HEK293 (cell line): ENCODE measurements at regions not wholly inside any gene's neighbourhood (a gene's known extent, or its start where the extent isn't known, plus 50 kb on each side); places are given as distances from the start of the nearest gene placed in this dataset.

Source experiments
- CTCF ChIA-PET: fragments of 350-600 bp; formaldehyde crosslinking; extraction: SDS; loops from one replicate; lab custom pipeline; 2021; ENCODE audit warnings: antibody characterized with exemption; lab: Yijun Ruan, JAX
- POLR2A ChIA-PET: fragments of 300-600 bp; formaldehyde crosslinking; extraction: SDS; loops from one replicate; lab custom pipeline; 2020; ENCODE audit warnings: antibody characterized with exemption, inconsistent platforms; lab: Yijun Ruan, JAX
- H3K27ac ChIP-seq: fragments of 200-500 bp; sonication (Bioruptor generic); 2 replicates; pipeline ENCODE4 v1.5.1; 2014; ENCODE audit warnings: low read depth, low read length, control low read depth, inconsistent platforms; ENCODE audit errors: extremely low read depth
- H3K36me3 ChIP-seq, 2 experiments: fragments of 200-500 bp in 1 of 2; sonication (Bioruptor generic) in 1 of 2; 1 replicate in 1 of 2; 2 replicates in 1 of 2; pipeline ENCODE4 v1.5.1; 2014 to 2017; ENCODE audit warnings: inconsistent platforms in 2 of 2, low read length in 2 of 2; ENCODE audit not compliant: control insufficient read depth in 2 of 2, insufficient read depth in 1 of 2
- H3K4me1 ChIP-seq: fragments of 200-500 bp; sonication (Bioruptor generic); 2 replicates; pipeline ENCODE4 v1.5.1; 2014; ENCODE audit warnings: mild to moderate bottlenecking, low read length, inconsistent platforms; ENCODE audit not compliant: control insufficient read depth, insufficient read depth
- H3K4me3 ChIP-seq: 2 replicates; pipeline ENCODE4 v1.5.1; 2011; ENCODE audit warnings: low read depth, mild to moderate bottlenecking, control low read depth, low read length, moderate library complexity
- H3K9me3 ChIP-seq: fragments of 200-500 bp; sonication (Bioruptor generic); 2 replicates; pipeline ENCODE4 v1.5.1; 2014; ENCODE audit warnings: low read depth, low read length, inconsistent platforms; ENCODE audit not compliant: control insufficient read depth, insufficient read depth
- BCL11B ChIP-seq: fragments of 450-650 bp; formaldehyde crosslinking; IDR thresholded peaks from 2 replicates; pipeline ENCODE4 v1.5.1; 2016; ENCODE audit warnings: low read depth, missing biosample characterization, missing genetic modification characterization
- GLI4 ChIP-seq: fragments of 450-650 bp; formaldehyde crosslinking; IDR thresholded peaks from 2 replicates; pipeline ENCODE4 v1.5.1; 2016; ENCODE audit warnings: missing biosample characterization, missing genetic modification characterization
- WT1 ChIP-seq: fragments of 450-650 bp; formaldehyde crosslinking; IDR thresholded peaks from 2 replicates; pipeline ENCODE4 v1.5.1; 2016; ENCODE audit warnings: missing biosample characterization, missing genetic modification characterization
- ZNF10 ChIP-seq: fragments of 450-650 bp; formaldehyde crosslinking; IDR thresholded peaks from 2 replicates; pipeline ENCODE4 v1.5.1; 2017; ENCODE audit warnings: missing biosample characterization, missing genetic modification characterization
- ZNF133 ChIP-seq: fragments of 450-650 bp; formaldehyde crosslinking; IDR thresholded peaks from 2 replicates; pipeline ENCODE4 v1.5.1; 2016; ENCODE audit warnings: missing biosample characterization, missing genetic modification characterization
- ZNF169 ChIP-seq: fragments of 450-650 bp; formaldehyde crosslinking; IDR thresholded peaks from 2 replicates; pipeline ENCODE4 v1.5.1; 2016; ENCODE audit warnings: missing biosample characterization, missing genetic modification characterization
- ZNF202 ChIP-seq: fragments of 450-650 bp; formaldehyde crosslinking; IDR thresholded peaks from 2 replicates; pipeline ENCODE4 v1.5.1; 2016; ENCODE audit warnings: missing biosample characterization, missing genetic modification characterization, borderline replicate concordance
- ZNF274 ChIP-seq, 2 experiments: fragments of 200-500 bp in 1 of 2; fragments of 450-650 bp in 1 of 2; sonication (Bioruptor generic) in 1 of 2; formaldehyde crosslinking in 1 of 2; IDR thresholded peaks; 2 replicates each; pipeline versions ENCODE4 v1.5.1 to v1.6.1; 2014 to 2016; ENCODE audit warnings: borderline replicate concordance in 1 of 2, inconsistent platforms in 1 of 2, low read length in 1 of 2, missing biosample characterization in 1 of 2, missing genetic modification characterization in 1 of 2
- ZNF335 ChIP-seq: fragments of 450-650 bp; formaldehyde crosslinking; conservative IDR thresholded peaks from 2 replicates; pipeline ENCODE4 v1.5.1; 2016; ENCODE audit warnings: missing biosample characterization, missing genetic modification characterization
- ZNF391 ChIP-seq: fragments of 450-650 bp; formaldehyde crosslinking; IDR thresholded peaks from 2 replicates; pipeline ENCODE4 v1.5.1; 2016; ENCODE audit warnings: low read depth, missing biosample characterization, missing genetic modification characterization, borderline replicate concordance
- ZNF423 ChIP-seq: fragments of 450-650 bp; formaldehyde crosslinking; IDR thresholded peaks from 2 replicates; pipeline ENCODE4 v1.5.1; 2016; ENCODE audit warnings: missing biosample characterization, missing genetic modification characterization
- ZNF473 ChIP-seq: fragments of 450-650 bp; formaldehyde crosslinking; IDR thresholded peaks from 2 replicates; pipeline ENCODE4 v1.5.1; 2017; ENCODE audit warnings: missing biosample characterization, missing genetic modification characterization
- ZNF501 ChIP-seq: fragments of 450-650 bp; formaldehyde crosslinking; IDR thresholded peaks from 2 replicates; pipeline ENCODE4 v1.5.1; 2016; ENCODE audit warnings: missing biosample characterization, missing genetic modification characterization
- ZNF610 ChIP-seq: fragments of 450-650 bp; formaldehyde crosslinking; IDR thresholded peaks from 2 replicates; pipeline ENCODE4 v1.5.1; 2016; ENCODE audit warnings: missing biosample characterization, missing genetic modification characterization, borderline replicate concordance
- ZNF623 ChIP-seq: fragments of 450-650 bp; formaldehyde crosslinking; IDR thresholded peaks from 2 replicates; pipeline ENCODE4 v1.5.1; 2016; ENCODE audit warnings: missing biosample characterization, missing genetic modification characterization
- ZNF707 ChIP-seq: fragments of 450-650 bp; formaldehyde crosslinking; IDR thresholded peaks from 2 replicates; pipeline ENCODE4 v1.5.1; 2016; ENCODE audit warnings: missing biosample characterization, missing genetic modification characterization
- ZSCAN23 ChIP-seq: fragments of 450-650 bp; formaldehyde crosslinking; IDR thresholded peaks from 2 replicates; pipeline ENCODE4 v1.5.1; 2016; ENCODE audit warnings: missing biosample characterization, missing genetic modification characterization
- TF ChIP-seq, protein P1 (sequence below): fragments of 450-650 bp; formaldehyde crosslinking; IDR thresholded peaks from 2 replicates; pipeline ENCODE4 v1.5.1; 2017; ENCODE audit warnings: missing biosample characterization, missing genetic modification characterization
- TF ChIP-seq, protein P2 (sequence below): fragments of 450-650 bp; formaldehyde crosslinking; IDR thresholded peaks from 2 replicates; pipeline ENCODE4 v1.5.1; 2017; ENCODE audit warnings: missing biosample characterization, missing genetic modification characterization
- TF ChIP-seq, protein P3 (sequence below): fragments of 450-650 bp; formaldehyde crosslinking; IDR thresholded peaks from 2 replicates; pipeline ENCODE4 v1.5.1; 2016; ENCODE audit warnings: missing biosample characterization, missing genetic modification characterization
- TF ChIP-seq, protein P4 (sequence below): fragments of 450-650 bp; formaldehyde crosslinking; IDR thresholded peaks from 2 replicates; pipeline ENCODE4 v1.5.1; 2016; ENCODE audit warnings: missing biosample characterization, missing genetic modification characterization
- TF ChIP-seq, protein P5 (sequence below): fragments of 450-650 bp; formaldehyde crosslinking; IDR thresholded peaks from 2 replicates; pipeline ENCODE4 v1.5.1; 2016; ENCODE audit warnings: missing biosample characterization, missing genetic modification characterization

DNA sequence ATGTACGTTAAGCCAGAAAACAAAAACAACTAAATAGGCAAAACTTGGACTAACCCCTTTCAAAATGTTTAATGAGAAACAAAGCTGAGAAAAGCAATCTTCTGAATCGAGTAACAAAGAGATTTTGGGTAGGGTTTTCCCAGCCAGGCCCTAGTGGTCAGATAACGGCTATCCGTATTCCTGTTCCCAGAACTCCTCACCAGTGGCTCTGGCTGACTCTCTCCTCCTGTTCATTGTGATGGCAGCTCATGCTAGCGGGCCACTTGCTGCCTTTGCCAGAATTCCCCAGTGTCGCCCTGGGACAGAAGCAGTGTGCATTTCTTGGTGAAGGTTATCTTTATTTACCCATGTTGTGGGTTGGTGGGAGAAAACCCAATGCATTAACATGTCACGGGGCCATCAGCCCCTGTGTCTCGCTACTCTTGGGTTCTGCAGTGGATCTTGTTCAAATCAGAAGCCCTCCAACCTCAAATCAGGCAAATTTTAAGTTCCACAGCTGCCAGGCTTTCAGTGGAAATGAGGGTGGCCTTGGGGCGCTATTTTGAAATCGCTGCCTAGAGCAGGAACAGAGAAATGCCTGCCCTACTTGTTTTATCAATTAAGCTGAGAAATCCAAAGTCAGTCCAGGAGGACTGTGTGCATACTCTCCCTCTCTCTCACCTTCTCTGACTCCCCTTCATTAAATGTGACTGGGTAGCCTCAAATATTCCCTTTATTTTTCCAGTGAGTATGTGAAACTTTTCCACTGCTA, 164.5 kb upstream of the NPVF start:
- Histone ChIP-seq H3K4me1 (peaks cover 2% of the 10 kb centered on the region; the same call in 1 of the 2 replicates), H3K9me3 (no peaks in the 10 kb centered on the region), H3K4me3 (no peak overlapping the region), H3K36me3 (no peaks in the 10 kb centered on the region), H3K27ac (no peak overlapping the region)
- TF ChIP-seq ZNF335 (tag by site-specific recombination) (0 out of 2 replicates have a peak, but pooled peaks have one; percentile 17), ZNF10 (no peak), ZNF423 (tag by site-specific recombination) (no peak), GLI4 (tag by site-specific recombination) (no peak), ZNF202 (tag by site-specific recombination) (no peak), ZNF707 (no peak), ZNF623 (tag by site-specific recombination) (no peak)
- TF ChIP-seq, protein P1, sequence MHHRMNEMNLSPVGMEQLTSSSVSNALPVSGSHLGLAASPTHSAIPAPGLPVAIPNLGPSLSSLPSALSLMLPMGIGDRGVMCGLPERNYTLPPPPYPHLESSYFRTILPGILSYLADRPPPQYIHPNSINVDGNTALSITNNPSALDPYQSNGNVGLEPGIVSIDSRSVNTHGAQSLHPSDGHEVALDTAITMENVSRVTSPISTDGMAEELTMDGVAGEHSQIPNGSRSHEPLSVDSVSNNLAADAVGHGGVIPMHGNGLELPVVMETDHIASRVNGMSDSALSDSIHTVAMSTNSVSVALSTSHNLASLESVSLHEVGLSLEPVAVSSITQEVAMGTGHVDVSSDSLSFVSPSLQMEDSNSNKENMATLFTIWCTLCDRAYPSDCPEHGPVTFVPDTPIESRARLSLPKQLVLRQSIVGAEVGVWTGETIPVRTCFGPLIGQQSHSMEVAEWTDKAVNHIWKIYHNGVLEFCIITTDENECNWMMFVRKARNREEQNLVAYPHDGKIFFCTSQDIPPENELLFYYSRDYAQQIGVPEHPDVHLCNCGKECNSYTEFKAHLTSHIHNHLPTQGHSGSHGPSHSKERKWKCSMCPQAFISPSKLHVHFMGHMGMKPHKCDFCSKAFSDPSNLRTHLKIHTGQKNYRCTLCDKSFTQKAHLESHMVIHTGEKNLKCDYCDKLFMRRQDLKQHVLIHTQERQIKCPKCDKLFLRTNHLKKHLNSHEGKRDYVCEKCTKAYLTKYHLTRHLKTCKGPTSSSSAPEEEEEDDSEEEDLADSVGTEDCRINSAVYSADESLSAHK (tag by site-specific recombination) = no peak
- CTCF ChIA-PET = interaction anchor here (0.6 to 8.5 kb wide), 6 partner anchors 12 to 458 kb away, joined by 3 to 280 read pairs (median 64); no protein-coding TSS in a partner anchor
- POLR2A ChIA-PET = no interaction called here

DNA sequence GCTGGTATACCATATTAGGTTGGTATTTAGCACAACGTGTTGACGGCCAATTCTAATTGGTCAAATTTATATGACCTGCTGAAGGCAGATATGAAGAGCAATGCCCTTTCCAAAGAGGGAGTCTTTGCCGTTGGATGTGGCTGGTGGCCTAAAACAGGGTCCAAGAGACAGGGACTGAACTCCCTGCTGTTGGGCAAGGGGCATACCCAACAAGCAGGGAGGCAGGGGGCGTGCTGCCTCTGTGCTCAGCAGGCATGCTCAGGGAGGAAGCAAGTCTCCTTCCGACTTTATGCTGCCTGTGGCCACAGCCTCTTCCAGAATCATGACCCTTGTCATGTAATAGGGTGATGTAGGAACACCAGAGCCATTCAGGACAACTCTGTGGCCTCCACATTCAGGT, 167.7 kb upstream of the NPVF start:
- H3K9me3 ChIP-seq = no peaks in the 10 kb centered on the region
- no peaks in the 10 kb centered on the region for H3K36me3 ChIP-seq
- no peak overlapping the region for H3K27ac ChIP-seq
- TF ChIP-seq, protein P2, sequence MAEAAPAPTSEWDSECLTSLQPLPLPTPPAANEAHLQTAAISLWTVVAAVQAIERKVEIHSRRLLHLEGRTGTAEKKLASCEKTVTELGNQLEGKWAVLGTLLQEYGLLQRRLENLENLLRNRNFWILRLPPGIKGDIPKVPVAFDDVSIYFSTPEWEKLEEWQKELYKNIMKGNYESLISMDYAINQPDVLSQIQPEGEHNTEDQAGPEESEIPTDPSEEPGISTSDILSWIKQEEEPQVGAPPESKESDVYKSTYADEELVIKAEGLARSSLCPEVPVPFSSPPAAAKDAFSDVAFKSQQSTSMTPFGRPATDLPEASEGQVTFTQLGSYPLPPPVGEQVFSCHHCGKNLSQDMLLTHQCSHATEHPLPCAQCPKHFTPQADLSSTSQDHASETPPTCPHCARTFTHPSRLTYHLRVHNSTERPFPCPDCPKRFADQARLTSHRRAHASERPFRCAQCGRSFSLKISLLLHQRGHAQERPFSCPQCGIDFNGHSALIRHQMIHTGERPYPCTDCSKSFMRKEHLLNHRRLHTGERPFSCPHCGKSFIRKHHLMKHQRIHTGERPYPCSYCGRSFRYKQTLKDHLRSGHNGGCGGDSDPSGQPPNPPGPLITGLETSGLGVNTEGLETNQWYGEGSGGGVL (tag by site-specific recombination) = no peak
- no peak for TF ChIP-seq WT1 (tag by site-specific recombination)
- TF ChIP-seq ZNF169 (tag by site-specific recombination) = no peak
- TF ChIP-seq ZNF473 (tag by site-specific recombination) = no peak
- TF ChIP-seq ZSCAN23 (tag by site-specific recombination) = no peak
- no peak for TF ChIP-seq ZNF610
- TF ChIP-seq, protein P3, sequence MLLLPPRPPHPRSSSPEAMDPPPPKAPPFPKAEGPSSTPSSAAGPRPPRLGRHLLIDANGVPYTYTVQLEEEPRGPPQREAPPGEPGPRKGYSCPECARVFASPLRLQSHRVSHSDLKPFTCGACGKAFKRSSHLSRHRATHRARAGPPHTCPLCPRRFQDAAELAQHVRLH (tag by site-specific recombination) = no peak
- no peak for TF ChIP-seq ZNF274 (IDR thresholded peaks at IDR 0.05; ENCODE audit: low read length)
- TF ChIP-seq ZNF274 (tag by site-specific recombination; IDR thresholded peaks at IDR 0.05; ENCODE audit: borderline replicate concordance) = no peak
- H3K4me1 ChIP-seq = peaks cover 2% of the 10 kb centered on the region; the same call in 1 of the 2 replicates
- H3K4me3 ChIP-seq = no peak overlapping the region
- ChIA-PET CTCF (interaction anchor here (0.7 to 8.5 kb wide), 6 partner anchors 137 to 1765 kb away, joined by 3 to 280 read pairs (median 20); no protein-coding TSS in a partner anchor), POLR2A (no interaction called here)

DNA sequence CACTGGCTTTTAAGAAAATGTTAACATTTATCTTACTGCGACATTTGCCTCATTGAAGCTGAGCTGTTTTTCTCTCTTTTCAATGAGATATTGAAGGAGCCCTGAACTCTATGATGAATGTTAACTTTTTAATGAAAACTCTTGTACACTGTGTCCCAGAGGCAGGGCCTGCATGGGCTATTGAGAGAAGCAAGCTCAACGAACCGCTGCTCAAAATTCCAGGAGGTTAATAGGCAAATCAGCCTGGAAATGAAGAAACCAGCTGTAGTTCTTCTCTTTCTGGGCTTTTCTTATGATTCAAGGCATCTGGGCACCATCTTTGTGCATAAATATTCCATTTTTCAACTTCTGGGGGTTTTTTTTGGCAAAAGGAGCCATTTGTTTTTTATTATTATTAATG, 168.4 kb upstream of the NPVF start:
- no peak overlapping the region for H3K27ac ChIP-seq
- CTCF ChIA-PET = interaction anchor here (0.7 to 3.4 kb wide), 3 partner anchors 168 to 1765 kb away, joined by 3 to 22 read pairs (median 5); no protein-coding TSS in a partner anchor
- H3K9me3 ChIP-seq = no peaks in the 10 kb centered on the region
- H3K4me1 ChIP-seq = peaks cover 2% of the 10 kb centered on the region; the same call in 1 of the 2 replicates
- no peak overlapping the region for H3K4me3 ChIP-seq
- POLR2A ChIA-PET = no interaction called here
- H3K36me3 ChIP-seq = no peaks in the 10 kb centered on the region
- TF ChIP-seq, protein P4, sequence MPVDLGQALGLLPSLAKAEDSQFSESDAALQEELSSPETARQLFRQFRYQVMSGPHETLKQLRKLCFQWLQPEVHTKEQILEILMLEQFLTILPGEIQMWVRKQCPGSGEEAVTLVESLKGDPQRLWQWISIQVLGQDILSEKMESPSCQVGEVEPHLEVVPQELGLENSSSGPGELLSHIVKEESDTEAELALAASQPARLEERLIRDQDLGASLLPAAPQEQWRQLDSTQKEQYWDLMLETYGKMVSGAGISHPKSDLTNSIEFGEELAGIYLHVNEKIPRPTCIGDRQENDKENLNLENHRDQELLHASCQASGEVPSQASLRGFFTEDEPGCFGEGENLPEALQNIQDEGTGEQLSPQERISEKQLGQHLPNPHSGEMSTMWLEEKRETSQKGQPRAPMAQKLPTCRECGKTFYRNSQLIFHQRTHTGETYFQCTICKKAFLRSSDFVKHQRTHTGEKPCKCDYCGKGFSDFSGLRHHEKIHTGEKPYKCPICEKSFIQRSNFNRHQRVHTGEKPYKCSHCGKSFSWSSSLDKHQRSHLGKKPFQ (tag by site-specific recombination) = no peak
- TF ChIP-seq BCL11B = no peak
- TF ChIP-seq, protein P5, sequence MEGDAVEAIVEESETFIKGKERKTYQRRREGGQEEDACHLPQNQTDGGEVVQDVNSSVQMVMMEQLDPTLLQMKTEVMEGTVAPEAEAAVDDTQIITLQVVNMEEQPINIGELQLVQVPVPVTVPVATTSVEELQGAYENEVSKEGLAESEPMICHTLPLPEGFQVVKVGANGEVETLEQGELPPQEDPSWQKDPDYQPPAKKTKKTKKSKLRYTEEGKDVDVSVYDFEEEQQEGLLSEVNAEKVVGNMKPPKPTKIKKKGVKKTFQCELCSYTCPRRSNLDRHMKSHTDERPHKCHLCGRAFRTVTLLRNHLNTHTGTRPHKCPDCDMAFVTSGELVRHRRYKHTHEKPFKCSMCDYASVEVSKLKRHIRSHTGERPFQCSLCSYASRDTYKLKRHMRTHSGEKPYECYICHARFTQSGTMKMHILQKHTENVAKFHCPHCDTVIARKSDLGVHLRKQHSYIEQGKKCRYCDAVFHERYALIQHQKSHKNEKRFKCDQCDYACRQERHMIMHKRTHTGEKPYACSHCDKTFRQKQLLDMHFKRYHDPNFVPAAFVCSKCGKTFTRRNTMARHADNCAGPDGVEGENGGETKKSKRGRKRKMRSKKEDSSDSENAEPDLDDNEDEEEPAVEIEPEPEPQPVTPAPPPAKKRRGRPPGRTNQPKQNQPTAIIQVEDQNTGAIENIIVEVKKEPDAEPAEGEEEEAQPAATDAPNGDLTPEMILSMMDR (tag by site-specific recombination) = no peak
- TF ChIP-seq ZNF501 (tag by site-specific recombination) = no peak
- no peak for TF ChIP-seq ZNF391
- TF ChIP-seq ZNF133 (tag by site-specific recombination) = no peak
